ENCODE measurements at regions not wholly inside any gene's neighbourhood (a gene's known extent, or its start where the extent isn't known, plus 50 kb on each side); places are given as distances from the start of the nearest gene placed in this dataset.

- no peak overlapping the region for H3K4me3 ChIP-seq (ENCODE audit: low read length)
- TF ChIP-seq, protein P1, sequence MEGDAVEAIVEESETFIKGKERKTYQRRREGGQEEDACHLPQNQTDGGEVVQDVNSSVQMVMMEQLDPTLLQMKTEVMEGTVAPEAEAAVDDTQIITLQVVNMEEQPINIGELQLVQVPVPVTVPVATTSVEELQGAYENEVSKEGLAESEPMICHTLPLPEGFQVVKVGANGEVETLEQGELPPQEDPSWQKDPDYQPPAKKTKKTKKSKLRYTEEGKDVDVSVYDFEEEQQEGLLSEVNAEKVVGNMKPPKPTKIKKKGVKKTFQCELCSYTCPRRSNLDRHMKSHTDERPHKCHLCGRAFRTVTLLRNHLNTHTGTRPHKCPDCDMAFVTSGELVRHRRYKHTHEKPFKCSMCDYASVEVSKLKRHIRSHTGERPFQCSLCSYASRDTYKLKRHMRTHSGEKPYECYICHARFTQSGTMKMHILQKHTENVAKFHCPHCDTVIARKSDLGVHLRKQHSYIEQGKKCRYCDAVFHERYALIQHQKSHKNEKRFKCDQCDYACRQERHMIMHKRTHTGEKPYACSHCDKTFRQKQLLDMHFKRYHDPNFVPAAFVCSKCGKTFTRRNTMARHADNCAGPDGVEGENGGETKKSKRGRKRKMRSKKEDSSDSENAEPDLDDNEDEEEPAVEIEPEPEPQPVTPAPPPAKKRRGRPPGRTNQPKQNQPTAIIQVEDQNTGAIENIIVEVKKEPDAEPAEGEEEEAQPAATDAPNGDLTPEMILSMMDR (conservative IDR thresholded peaks at IDR 0.05; ENCODE audit: low read length): no peak
- no peak for DNase-seq (ENCODE audit: low read depth)
These were observed 130.3 kb upstream of the ZPLD1 start for GRCh38 chr3:102304550-102304949.

DNA sequence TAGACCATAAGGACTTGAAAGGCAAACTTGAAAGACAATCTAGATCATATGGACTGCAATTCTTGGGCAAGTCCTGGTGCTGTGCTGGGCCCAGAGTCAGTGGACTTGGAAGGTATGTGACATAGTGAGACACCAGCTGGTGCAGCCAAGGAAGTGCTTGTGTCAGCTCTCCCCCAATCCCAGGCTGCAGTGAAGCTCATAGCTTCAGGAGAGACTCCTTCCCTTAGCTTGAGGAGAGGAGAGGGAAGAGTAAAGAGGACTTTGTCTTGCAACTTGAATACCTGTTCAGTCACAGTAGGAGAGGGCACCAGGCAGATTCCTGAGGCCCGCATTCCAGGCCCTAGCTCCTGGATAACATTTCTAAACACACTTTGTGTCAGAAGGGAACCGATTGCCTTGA, 127.4 kb upstream of the ZPLD1 start:
- DNase-seq (ENCODE audit: low read depth): no peak
- H3K4me3 ChIP-seq (ENCODE audit: low read length): no peak overlapping the region
- TF ChIP-seq, protein P1 (conservative IDR thresholded peaks at IDR 0.05; ENCODE audit: low read length): no peak

DNA sequence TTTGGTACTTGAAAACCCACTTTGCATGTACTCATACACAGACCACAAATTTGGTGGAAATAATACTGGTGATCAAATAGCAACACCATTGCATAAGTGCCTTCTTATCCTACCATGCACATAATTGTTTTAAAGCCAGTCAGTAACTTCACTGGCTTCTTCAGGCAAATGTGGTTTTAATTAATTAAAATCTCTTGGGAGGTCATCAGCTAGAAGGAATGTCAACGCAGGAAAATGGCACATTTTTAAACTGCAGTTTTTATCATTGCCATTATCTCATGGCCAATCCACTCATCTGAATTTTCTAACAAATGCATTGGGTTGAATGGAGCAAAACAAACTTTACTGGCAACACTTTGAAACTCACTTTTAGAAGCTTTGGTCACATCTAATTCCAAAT, 105.7 kb upstream of the ZPLD1 start:
- no peak for DNase-seq (ENCODE audit: low read depth)
- TF ChIP-seq, protein P1 (conservative IDR thresholded peaks at IDR 0.05; ENCODE audit: low read length): no peak
- H3K4me3 ChIP-seq (ENCODE audit: low read length): no peak overlapping the region

- no peak for DNase-seq (ENCODE audit: low read depth)
- no peak overlapping the region for H3K4me3 ChIP-seq (ENCODE audit: low read length)
- TF ChIP-seq, protein P1 (conservative IDR thresholded peaks at IDR 0.05; ENCODE audit: low read length): no peak
These were observed 105.3 kb upstream of the ZPLD1 start for GRCh38 chr3:102329561-102329960.

DNA sequence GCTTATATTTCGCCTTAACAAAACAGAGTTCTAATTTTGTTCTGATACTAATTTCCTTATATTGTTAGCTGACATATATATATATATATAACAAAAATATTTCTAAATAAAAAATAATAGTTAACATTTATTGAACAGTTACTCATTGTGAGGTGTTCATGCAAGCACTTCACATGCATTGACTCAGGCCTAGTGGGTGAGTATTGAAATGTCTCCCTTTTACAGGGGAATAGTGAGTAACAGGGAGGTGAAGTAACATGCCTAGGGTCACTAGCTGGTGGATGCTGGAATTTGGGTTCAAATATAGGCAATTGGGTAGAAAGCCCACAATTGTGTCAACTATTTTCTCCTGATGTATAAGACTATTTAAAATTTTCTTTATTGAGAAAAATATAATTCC, 102.6 kb upstream of the ZPLD1 start:
- TF ChIP-seq, protein P1 (conservative IDR thresholded peaks at IDR 0.05; ENCODE audit: low read length): no peak
- no peak overlapping the region for H3K4me3 ChIP-seq (ENCODE audit: low read length)
- DNase-seq (ENCODE audit: low read depth): no peak

DNA sequence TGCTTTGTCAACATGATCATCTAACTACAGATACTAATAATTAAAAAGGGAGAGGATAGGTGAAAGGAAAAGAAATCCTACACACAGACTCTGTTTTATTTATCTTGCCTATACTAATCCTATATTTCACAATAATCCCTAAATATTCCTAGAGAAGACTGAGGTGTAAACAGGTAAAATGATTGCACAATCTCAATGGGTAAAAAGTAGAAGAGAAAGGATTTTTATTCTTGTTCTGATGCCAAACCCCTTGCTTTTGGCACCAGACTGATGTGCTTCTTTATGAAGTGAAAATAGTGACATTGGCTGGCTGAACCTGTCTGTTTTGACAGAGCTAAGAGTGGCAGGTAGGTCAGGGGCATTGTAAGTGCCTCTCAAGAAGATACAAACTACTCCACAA, 101.9 kb upstream of the ZPLD1 start:
- TF ChIP-seq, protein P1 (conservative IDR thresholded peaks at IDR 0.05; ENCODE audit: low read length): no peak
- no peak overlapping the region for H3K4me3 ChIP-seq (ENCODE audit: low read length)
- DNase-seq (ENCODE audit: low read depth): no peak

- TF ChIP-seq, protein P1 (conservative IDR thresholded peaks at IDR 0.05; ENCODE audit: low read length): no peak
- no peak overlapping the region for H3K4me3 ChIP-seq (ENCODE audit: low read length)
- no peak for DNase-seq (ENCODE audit: low read depth)
These were observed 98.7 kb upstream of the ZPLD1 start for GRCh38 chr3:102336130-102336529.

All from AG10803 (cell line).